ENCODE measurements at regions not wholly inside any gene's neighbourhood (a gene's known extent, or its start where the extent isn't known, plus 50 kb on each side); places are given as distances from the start of the nearest gene placed in this dataset.

DNA sequence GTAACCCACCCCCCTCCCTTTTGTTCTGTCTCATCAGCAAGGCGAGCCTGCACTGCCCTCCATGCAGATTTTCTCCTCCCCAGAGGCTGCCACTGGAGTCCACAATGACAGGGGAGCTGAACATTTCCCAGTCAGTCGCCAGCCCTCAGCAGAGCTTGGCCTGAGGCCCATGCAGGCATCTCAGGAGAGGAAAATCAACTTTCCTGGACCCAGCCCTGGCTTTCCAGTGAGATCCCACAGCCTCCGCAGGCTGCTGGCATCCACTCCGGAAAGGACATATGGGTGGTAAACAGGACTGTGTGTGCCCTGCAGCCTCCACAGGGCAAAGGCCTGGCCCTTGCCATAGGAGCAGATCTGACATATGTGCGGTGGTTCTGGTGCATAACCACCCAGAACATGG, 253.8 kb downstream of the TNS1 start:
- DNase-seq (ENCODE audit: extremely low read depth in 1 of 2, low read depth in 1 of 2), result no peak

DNA sequence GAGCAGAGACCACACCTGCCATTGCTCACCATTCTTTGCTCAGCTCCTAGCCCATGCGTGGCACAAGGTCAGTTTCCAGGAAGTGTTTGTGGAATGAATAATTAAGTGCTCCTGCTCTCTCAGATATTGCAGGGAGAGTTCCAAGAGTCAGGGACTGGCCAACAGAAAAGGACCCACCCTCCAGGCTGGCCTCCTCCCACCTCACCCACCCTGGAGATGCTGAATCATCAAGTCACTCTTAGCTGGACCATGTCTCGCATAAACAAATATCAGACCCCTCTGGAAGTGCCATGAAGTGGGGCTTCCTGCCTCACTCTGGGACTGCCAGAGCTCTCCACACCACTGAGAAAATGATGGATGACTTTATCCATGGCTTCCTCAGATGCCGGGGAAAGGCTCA, 256.0 kb downstream of the TNS1 start:
- DNase-seq (ENCODE audit: extremely low read depth in 1 of 2, low read depth in 1 of 2), result no peak

DNA sequence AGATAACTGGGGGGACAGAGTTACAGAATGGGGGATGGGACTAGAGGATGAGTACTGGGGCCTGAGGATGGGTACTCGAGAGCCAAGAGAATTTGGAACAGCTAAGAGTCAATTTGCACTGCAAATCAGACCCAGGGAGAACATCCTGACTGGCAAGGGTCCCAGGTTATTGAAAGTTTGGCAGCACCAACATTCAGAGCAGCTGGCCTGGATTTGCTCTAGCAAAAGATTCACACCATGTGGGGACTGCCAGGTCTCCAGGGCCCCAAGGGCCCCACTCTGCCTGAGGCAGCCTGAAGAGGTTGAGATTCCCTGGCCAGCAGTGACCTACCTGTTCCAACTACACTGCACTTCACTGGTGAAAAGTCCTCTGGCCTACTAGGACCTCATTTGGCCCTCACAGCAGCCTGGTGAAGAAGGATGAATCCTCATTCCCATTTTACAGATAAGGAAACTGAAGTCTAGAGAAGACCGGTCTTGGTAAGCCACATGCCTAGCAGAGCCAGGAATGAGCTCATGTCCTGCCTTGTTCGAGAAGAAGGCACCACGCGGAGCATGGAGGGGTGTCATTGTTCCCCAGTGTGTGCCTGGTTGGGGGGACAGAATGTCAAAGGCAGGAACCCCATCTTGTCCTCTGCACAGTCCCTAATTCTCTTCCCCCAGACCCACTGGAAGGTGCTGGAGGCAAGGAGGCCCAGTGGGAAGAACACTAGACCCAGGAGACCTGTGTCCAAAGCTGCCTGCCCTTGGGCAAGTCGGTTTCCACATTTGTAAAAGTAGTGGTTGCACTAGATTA, 258.6 kb downstream of the TNS1 start:
- no peak for DNase-seq (ENCODE audit: extremely low read depth in 1 of 2, low read depth in 1 of 2)

DNA sequence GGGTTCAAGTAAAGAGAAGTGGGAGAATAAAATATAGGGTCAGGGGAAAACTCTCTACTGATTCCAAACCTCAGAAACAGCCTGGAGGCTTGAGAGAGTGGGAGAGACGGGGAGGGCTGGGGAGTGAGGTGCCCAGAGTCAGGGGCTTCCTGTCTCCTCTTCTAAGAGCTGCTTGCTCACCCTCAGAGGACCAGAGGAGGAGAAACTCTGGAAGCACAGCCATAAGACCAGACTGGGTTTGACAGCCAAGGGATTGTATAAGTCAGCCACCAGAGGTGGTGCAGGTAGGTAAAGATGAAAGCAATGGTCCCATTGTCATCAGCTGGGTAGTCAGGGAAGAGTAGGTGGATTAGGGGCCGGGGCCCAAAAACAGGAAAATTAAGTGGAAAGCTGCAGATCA, 259.4 kb downstream of the TNS1 start:
- DNase-seq (ENCODE audit: extremely low read depth in 1 of 2, low read depth in 1 of 2), result no peak

GRCh38 chr2:217742841-217743240, 260.0 kb downstream of the TNS1 start:
- DNase-seq (ENCODE audit: extremely low read depth in 1 of 2, low read depth in 1 of 2), result no peak

DNA sequence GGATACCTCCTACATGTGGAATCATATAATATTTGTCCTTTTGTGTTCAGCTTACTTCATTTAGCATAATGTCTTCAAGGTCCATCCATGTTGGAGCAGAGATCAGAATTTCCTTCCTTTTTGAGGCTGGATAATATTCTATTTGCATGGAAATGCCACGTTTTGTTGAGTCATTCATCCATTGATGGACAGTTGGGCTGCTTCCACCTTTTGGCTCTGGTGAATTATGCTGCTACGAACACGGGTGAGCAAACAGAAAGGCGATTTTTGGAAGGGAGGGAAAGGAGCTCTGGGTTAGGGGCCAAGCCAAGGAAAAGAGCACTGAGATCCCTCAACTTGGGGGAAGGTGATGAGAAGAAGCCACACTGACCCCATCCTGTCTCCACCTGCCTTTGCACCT, 260.5 kb downstream of the TNS1 start:
- no peak for DNase-seq (ENCODE audit: extremely low read depth in 1 of 2, low read depth in 1 of 2)

DNA sequence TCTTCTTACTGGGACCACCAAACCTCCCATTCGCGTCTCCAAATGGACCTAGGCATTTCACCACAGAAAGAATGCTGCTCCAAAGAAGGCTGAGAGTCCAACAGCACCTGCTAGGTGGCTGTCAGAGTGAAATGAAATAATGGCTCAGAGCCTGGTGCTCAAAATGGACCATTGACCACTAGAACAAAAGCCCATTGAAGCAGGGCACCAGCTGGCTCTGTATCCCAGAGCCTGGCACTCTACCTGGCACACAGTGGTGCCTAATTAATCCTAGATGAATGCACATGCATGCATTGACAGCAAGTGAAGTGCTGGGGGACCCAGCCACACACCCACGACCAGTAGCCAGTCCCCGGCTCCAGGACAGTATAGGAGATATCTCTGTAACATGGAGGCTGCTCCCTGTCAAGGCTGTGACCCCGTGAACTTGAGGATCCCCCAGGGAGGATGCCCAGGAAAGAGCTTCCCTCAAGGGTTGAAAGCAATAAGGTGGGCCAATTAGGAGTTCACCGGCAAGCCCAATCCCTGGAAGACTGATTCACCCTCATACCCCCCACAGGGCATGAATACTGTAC, 261.3 kb downstream of the TNS1 start:
- DNase-seq (ENCODE audit: extremely low read depth in 1 of 2, low read depth in 1 of 2), result no peak

- DNase-seq (ENCODE audit: extremely low read depth in 1 of 2, low read depth in 1 of 2), result no peak
Observed at GRCh38 chr2:217740756-217741155, 262.0 kb downstream of the TNS1 start.

DNA sequence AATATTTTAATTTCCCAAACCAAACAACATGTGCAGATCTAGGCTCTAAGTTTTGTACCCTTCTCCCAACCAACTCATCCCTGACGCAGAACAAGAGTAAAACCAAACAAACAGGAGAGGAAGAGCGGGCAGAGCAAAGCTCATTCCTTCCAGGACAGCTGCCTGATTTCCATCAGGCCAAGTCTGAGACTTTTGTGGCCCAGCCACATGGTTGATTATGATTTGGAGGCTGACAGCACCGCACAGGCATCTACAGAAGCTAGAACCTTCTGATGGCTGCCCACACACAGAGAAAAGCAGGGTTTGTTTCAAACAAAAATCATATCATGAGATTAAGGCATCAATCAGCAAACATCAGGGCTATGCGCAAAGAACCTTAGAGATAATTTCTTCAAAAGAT, 262.6 kb downstream of the TNS1 start:
- DNase-seq (ENCODE audit: extremely low read depth in 1 of 2, low read depth in 1 of 2), result no peak

- no peak for DNase-seq (ENCODE audit: extremely low read depth in 1 of 2, low read depth in 1 of 2)
Observed at GRCh38 chr2:217739741-217740140, 263.1 kb downstream of the TNS1 start.

GRCh38 chr2:217738061-217738460, 264.7 kb downstream of the TNS1 start:
- DNase-seq (ENCODE audit: extremely low read depth in 1 of 2, low read depth in 1 of 2), result no peak

DNA sequence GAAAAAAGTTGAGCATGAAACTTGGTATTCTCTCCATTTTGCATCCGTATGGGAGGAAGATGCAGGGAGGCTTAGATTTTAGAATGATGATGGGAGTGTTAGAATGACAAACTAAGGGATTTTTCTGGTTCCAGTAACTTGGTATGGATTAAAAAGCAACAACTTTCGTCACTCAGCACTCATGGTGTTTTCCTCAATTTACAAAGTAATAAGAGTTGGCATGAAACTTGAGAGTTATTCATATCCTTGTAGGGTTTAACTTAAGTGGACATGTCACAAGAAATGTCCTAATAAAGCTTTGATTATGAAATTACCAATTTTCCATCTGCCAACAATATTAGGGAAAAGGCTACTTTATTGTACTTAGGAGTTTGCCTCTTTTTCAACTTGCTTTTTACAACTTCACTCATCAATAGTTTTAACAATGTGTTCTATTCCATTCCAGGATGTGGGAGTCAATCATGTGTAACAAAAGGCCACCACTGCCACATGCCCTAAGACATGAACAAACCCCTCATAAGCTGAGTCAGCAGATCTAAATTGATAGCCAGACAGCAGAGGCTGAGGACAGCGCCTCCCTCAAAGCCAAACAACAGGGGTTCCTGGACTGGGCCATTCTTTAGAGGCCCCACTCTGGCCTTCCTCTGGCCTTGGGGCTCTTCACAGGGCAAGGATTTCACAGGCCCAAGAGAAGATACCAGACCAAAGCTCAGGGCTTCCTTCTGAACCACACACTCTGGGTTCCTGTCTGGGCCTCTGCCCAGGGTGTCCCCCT, 265.8 kb downstream of the TNS1 start:
- no peak for DNase-seq (ENCODE audit: extremely low read depth in 1 of 2, low read depth in 1 of 2)

DNA sequence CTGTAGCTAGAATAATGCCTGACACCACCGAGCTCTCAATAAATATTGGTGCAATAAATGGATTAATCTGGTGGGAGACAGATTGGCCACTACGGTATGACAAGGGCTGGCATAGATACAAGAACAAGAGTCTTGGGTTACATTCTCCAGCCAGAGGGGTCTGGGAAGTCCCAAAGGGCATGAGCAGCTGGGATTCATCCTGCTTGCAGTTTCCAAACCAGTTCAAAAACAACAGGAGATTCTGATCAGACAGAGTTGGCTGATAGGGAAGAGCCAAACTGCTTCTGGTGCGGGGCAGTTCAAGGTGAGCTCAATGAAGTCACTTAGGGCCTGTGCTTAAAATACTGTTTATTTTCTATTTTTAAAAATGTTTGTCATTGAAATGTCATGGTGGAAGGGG, 266.9 kb downstream of the TNS1 start:
- DNase-seq (ENCODE audit: extremely low read depth in 1 of 2, low read depth in 1 of 2), result no peak

GRCh38 chr2:217735034-217735433, 267.8 kb downstream of the TNS1 start:
- no peak for DNase-seq (ENCODE audit: extremely low read depth in 1 of 2, low read depth in 1 of 2)

GRCh38 chr2:217733461-217733860, 269.3 kb downstream of the TNS1 start:
- no peak for DNase-seq (ENCODE audit: extremely low read depth in 1 of 2, low read depth in 1 of 2)

- no peak for DNase-seq (ENCODE audit: extremely low read depth in 1 of 2, low read depth in 1 of 2)
Observed at GRCh38 chr2:217732992-217733391, 269.8 kb downstream of the TNS1 start.

GRCh38 chr2:217731805-217732204, 271.0 kb downstream of the TNS1 start:
- no peak for DNase-seq (ENCODE audit: extremely low read depth in 1 of 2, low read depth in 1 of 2)

DNA sequence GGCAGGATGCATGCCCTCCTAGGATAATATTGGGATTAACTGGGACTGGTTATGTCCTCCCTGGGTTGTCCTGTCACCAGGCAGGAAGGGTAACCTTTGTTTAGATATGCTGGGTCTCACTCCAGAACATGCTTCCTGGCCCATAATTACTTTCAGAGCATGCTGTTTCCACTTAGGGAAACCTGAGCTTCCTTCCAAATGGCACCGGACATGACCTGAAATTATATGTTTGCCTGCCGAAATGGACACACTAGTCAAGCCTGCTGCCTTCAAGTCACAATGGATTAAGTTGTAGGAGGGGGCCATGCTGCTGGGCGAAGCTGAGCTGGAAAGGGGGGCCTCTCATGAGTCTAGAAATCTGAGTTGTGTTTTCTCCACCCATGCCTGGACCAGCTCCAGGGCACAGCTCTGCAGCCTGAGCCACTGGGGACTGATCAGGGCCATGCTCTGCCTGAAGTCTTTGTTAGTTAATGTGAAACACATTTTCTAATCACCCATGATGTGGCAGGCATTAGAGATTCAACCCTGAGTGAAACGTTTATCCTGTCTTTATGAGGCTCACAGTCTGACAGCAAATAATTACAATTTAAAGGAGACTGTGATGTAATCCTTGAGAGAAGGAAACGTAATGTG, 273.3 kb downstream of the TNS1 start:
- DNase-seq (ENCODE audit: extremely low read depth in 1 of 2, low read depth in 1 of 2), result no peak

DNA sequence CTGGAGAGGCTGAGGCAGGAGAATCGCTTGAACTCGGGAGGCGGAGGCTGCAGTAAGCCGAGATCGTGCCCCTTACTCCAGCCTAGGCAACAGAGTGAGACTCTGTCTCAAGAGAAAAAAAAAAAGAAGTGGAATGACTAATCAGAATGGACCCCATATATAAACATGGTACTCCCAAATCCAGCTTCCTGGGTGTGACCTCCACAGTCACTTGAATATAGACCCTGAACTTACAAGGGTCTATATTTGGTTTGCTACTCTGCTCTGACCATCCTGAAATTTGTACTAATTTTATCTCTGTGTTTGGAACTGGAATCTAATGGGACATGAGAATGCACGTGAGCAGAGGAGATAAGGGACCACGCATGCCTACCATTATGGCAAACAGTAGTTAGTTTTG, 275.0 kb downstream of the TNS1 start:
- DNase-seq (ENCODE audit: extremely low read depth in 1 of 2, low read depth in 1 of 2), result no peak

GRCh38 chr2:217725409-217725808, 277.4 kb downstream of the TNS1 start:
- no peak for DNase-seq (ENCODE audit: extremely low read depth in 1 of 2, low read depth in 1 of 2)

DNA sequence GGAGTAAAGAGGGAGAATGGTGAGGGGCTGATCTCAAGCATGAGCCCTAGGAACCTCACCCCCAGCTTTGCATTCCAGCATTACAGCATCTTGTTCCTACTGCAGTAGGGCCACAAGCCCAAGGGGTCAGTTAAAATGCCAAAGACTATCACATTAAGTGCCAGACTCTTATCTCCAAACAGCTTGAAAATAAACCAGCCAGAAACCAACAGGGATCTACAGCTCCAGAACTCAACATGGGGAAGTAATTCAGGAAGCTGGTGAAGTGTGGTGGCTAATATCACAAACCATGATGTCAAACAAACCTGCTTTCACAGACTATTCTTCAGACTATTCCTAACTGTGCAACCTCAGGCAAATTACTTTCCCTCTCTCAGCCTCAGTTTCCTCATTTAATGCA, 278.3 kb downstream of the TNS1 start:
- no peak for DNase-seq (ENCODE audit: extremely low read depth in 1 of 2, low read depth in 1 of 2)

DNA sequence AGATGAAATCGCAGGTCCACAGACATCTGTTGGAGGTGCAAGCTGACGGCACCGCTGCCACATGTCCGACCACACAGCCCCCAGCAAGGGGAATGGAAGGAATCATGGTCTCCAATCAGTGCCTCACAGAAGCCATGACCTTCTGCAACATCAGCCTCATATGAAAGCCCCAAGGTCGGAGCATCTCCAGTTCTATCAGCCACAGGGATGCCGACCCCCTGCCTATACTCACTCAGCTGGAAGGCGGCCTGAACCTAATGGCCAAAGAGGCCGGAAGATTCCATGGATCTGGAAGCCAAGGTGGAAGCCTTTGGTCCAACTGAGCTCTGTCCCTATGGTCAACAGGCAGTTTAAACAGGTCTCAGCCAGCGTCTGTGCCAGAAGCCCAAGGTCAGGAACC, 278.8 kb downstream of the TNS1 start:
- no peak for DNase-seq (ENCODE audit: extremely low read depth in 1 of 2, low read depth in 1 of 2)

Data from stimulated activated CD8-positive, alpha-beta memory T cell treated with anti-CD3 and anti-CD28 coated beads, Interleukin-7, amount 100 ng/mL, for 48 hours (primary cell).